ENCODE measurements at regions not wholly inside any gene's neighbourhood (a gene's known extent, or its start where the extent isn't known, plus 50 kb on each side); places are given as distances from the start of the nearest gene placed in this dataset.

- TF ChIP-seq, protein P1, sequence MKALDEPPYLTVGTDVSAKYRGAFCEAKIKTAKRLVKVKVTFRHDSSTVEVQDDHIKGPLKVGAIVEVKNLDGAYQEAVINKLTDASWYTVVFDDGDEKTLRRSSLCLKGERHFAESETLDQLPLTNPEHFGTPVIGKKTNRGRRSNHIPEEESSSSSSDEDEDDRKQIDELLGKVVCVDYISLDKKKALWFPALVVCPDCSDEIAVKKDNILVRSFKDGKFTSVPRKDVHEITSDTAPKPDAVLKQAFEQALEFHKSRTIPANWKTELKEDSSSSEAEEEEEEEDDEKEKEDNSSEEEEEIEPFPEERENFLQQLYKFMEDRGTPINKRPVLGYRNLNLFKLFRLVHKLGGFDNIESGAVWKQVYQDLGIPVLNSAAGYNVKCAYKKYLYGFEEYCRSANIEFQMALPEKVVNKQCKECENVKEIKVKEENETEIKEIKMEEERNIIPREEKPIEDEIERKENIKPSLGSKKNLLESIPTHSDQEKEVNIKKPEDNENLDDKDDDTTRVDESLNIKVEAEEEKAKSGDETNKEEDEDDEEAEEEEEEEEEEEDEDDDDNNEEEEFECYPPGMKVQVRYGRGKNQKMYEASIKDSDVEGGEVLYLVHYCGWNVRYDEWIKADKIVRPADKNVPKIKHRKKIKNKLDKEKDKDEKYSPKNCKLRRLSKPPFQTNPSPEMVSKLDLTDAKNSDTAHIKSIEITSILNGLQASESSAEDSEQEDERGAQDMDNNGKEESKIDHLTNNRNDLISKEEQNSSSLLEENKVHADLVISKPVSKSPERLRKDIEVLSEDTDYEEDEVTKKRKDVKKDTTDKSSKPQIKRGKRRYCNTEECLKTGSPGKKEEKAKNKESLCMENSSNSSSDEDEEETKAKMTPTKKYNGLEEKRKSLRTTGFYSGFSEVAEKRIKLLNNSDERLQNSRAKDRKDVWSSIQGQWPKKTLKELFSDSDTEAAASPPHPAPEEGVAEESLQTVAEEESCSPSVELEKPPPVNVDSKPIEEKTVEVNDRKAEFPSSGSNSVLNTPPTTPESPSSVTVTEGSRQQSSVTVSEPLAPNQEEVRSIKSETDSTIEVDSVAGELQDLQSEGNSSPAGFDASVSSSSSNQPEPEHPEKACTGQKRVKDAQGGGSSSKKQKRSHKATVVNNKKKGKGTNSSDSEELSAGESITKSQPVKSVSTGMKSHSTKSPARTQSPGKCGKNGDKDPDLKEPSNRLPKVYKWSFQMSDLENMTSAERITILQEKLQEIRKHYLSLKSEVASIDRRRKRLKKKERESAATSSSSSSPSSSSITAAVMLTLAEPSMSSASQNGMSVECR (CRISPR knock-in tag; IDR thresholded peaks at IDR 0.05; ENCODE audit: borderline replicate concordance): no peak
- TF ChIP-seq JUN (CRISPR knock-in tag; IDR thresholded peaks at IDR 0.05) (no peak), ATF1 (CRISPR knock-in tag; IDR thresholded peaks at IDR 0.05) (no peak), TP53 (CRISPR knock-in tag; IDR thresholded peaks at IDR 0.05) (no peak), MAX (CRISPR knock-in tag; IDR thresholded peaks at IDR 0.05) (no peak), SOX15 (CRISPR knock-in tag; IDR thresholded peaks at IDR 0.05) (no peak), ETV6 (CRISPR knock-in tag; IDR thresholded peaks at IDR 0.05) (no peak), ZNF396 (CRISPR knock-in tag; IDR thresholded peaks at IDR 0.05; ENCODE audit: borderline replicate concordance) (no peak), HMGA2 (CRISPR knock-in tag; IDR thresholded peaks at IDR 0.05) (no peak), ESRRA (CRISPR knock-in tag; IDR thresholded peaks at IDR 0.05; ENCODE audit: borderline replicate concordance) (no peak), ZNF317 (CRISPR knock-in tag; IDR thresholded peaks at IDR 0.05; ENCODE audit: borderline replicate concordance, low read depth) (no peak), FOXP1 (CRISPR knock-in tag; IDR thresholded peaks at IDR 0.05; ENCODE audit: borderline replicate concordance) (no peak), ZBTB21 (CRISPR knock-in tag; IDR thresholded peaks at IDR 0.05; ENCODE audit: borderline replicate concordance) (no peak), NR2C2 (CRISPR knock-in tag; IDR thresholded peaks at IDR 0.05) (no peak), NFE2L1 (CRISPR knock-in tag; IDR thresholded peaks at IDR 0.05) (no peak), STAT6 (CRISPR knock-in tag; conservative IDR thresholded peaks at IDR 0.05; ENCODE audit: low read depth) (no peak)
- TF ChIP-seq, protein P2, sequence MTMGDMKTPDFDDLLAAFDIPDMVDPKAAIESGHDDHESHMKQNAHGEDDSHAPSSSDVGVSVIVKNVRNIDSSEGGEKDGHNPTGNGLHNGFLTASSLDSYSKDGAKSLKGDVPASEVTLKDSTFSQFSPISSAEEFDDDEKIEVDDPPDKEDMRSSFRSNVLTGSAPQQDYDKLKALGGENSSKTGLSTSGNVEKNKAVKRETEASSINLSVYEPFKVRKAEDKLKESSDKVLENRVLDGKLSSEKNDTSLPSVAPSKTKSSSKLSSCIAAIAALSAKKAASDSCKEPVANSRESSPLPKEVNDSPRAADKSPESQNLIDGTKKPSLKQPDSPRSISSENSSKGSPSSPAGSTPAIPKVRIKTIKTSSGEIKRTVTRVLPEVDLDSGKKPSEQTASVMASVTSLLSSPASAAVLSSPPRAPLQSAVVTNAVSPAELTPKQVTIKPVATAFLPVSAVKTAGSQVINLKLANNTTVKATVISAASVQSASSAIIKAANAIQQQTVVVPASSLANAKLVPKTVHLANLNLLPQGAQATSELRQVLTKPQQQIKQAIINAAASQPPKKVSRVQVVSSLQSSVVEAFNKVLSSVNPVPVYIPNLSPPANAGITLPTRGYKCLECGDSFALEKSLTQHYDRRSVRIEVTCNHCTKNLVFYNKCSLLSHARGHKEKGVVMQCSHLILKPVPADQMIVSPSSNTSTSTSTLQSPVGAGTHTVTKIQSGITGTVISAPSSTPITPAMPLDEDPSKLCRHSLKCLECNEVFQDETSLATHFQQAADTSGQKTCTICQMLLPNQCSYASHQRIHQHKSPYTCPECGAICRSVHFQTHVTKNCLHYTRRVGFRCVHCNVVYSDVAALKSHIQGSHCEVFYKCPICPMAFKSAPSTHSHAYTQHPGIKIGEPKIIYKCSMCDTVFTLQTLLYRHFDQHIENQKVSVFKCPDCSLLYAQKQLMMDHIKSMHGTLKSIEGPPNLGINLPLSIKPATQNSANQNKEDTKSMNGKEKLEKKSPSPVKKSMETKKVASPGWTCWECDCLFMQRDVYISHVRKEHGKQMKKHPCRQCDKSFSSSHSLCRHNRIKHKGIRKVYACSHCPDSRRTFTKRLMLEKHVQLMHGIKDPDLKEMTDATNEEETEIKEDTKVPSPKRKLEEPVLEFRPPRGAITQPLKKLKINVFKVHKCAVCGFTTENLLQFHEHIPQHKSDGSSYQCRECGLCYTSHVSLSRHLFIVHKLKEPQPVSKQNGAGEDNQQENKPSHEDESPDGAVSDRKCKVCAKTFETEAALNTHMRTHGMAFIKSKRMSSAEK (CRISPR knock-in tag; IDR thresholded peaks at IDR 0.05; ENCODE audit: borderline replicate concordance): no peak
- CTCF ChIA-PET: no interaction called here
- DNase-seq (ENCODE audit: low spot score) (no peak), ATAC-seq (no peak)
- no peaks in the 10 kb centered on the region for H3K36me3 Mint-ChIP-seq
- no peak overlapping the region for H3K27ac Mint-ChIP-seq
- H3K9me3 Mint-ChIP-seq: peaks cover 5% of the 10 kb centered on the region; the same call in 1 of the 2 replicates
- H3K4me1 Mint-ChIP-seq: no peaks in the 10 kb centered on the region
- H3K27me3 Mint-ChIP-seq (ENCODE audit: low read depth): no peaks in the 10 kb centered on the region
- no peak overlapping the region for H3K4me3 Mint-ChIP-seq
- POLR2A ChIA-PET: no interaction called here
These were observed 624.8 kb downstream of the CHSY3 start for GRCh38 chr5:130529111-130529510.
